Fibroblast of peridontal ligament (primary cell): ENCODE measurements at regions not wholly inside any gene's neighbourhood (a gene's known extent, or its start where the extent isn't known, plus 50 kb on each side); places are given as distances from the start of the nearest gene placed in this dataset.

Experiments
- DNase-seq: peaks from one replicate; pipeline ENCODE4 v3.0.0-alpha.2; 2010; ENCODE audit errors: extremely low read depth

DNA sequence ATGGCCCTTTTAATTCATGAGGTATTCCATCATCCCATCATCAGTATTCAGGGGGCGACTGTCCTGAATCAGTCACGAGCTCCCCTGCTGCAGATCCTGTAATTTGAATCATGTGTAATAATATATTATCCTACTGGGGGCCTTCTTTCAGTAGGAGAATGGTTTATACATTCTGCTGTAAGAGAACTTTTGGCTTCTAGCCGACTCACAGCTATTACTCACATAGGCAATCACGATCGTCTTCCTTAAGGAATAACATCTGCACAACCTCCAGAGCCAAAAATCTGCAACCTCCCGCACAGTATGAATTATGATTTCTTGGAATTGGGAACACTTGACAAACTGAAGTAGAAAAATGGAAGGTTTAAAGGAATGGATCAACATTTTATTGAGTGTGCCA lies 343.0 kb downstream of the USP25 start:
- DNase-seq, result peak; percentile 98

DNA sequence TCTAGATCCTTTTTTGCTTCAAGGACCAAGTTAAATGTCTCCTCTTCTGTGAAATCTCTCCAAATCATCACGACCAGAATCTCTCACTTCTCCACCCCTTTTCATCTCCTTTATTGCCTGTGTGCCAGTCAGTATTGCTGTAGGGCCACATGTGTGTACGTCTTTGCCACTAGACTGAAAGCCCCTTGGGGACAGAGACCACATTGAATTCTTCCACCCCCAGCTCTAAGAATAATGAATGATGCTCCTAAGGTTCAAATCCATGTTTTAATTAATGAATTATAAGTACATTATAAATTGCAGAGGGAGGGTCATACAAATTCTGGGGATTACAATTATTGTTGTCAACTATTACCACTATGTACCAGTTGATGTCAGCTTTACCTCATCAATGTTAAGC lies 343.8 kb downstream of the USP25 start:
- DNase-seq, result no peak

- no peak for DNase-seq
Observed at GRCh38 chr21:16074950-16075489, 345.2 kb downstream of the USP25 start.

- DNase-seq, result no peak
Observed at GRCh38 chr21:16075649-16076282, 346.0 kb downstream of the USP25 start.

GRCh38 chr21:16076465-16076864 lies 346.7 kb downstream of the USP25 start:
- DNase-seq, result no peak

GRCh38 chr21:16078382-16078781 lies 348.6 kb downstream of the USP25 start:
- DNase-seq, result no peak

- DNase-seq, result peak; percentile 23
Observed at GRCh38 chr21:16079830-16080229, 350.0 kb downstream of the USP25 start.

- DNase-seq, result no peak
Observed at GRCh38 chr21:16081304-16081703, 351.5 kb downstream of the USP25 start.

DNA sequence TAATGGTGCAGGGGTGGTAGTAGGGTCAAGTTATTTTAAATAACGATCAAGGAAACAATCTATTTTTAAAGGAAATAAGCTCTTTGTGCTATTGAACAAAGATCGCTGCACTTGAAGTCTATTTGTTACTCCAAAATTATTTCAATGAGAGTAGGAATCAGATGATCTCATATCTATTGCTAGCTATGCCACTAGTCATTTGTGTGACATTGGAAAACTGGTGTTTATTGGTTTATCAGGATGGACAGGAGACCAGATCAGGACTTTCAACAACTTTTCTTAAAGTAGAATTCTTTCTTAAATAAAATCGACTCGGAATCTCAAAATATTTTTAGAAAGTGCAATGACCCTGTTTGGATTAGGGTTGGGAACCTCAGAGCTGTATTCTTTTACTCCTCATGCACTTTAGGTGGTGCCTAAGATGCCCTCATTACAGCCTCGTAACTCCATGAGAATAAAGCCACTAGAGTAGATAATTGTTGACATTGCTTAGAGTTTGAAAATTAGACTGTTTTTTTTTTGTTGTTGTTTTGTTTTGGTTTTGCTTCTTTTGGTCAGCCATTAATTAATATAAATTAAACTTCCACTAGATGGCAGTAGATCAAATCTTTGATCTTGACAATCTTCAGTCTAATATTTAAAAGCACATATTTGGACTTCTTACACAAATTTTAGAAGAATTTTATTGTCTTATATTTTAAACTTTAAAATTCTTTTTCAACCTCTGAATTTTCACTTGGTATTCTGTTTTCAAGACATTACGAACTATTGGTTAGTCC lies 352.4 kb downstream of the USP25 start:
- peak; percentile 63 for DNase-seq

DNA sequence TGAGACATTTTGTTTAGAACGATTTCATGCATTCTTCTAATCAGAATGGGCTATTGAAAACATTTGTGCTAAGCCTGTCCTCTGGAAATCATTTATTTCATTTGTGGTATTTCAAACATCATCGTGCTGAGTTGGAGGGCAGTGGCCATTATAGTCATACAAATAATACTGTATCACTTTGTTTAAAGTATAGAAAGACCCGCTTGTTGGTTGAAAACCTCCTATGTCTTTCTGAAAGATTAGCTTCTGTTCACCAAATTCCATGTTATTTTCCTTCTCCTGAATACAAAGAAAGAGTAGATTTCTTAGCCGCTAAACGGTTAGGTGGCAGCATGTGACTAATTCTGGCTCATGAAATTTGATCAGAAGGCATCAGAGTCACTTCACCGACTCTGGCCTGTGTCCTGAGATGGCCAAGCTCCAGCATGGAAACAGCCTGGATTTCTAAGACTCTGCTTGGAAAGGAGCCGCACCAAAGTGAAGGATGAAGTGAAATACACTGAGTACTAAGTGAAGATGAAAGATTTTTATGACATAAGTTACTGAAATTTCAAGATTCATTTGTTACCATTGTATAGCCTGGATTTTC lies 355.1 kb downstream of the USP25 start:
- DNase-seq, result peak; percentile 57

- no peak for DNase-seq
Observed at GRCh38 chr21:16085421-16085820, 355.6 kb downstream of the USP25 start.

- DNase-seq, result no peak
Observed at GRCh38 chr21:16086121-16086520, 356.3 kb downstream of the USP25 start.

DNA sequence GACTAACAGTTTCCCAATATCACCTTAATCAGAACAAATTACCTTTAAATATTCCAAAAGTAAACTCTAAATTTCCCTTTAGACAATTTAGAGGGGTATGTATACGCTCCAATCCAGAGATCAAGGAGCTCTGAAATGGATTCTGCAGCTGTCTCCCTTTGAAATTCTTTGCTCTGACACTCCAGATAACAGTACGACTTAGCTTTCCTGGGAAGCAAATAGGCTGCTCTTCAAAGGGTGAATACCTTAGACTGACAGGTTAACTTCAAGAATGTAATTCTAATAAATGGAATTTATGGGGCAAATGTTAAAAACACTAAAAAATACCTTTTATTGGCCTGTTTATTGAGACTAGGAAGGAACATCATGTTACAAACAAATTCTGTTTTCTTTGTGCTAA lies 357.2 kb downstream of the USP25 start:
- no peak for DNase-seq

DNA sequence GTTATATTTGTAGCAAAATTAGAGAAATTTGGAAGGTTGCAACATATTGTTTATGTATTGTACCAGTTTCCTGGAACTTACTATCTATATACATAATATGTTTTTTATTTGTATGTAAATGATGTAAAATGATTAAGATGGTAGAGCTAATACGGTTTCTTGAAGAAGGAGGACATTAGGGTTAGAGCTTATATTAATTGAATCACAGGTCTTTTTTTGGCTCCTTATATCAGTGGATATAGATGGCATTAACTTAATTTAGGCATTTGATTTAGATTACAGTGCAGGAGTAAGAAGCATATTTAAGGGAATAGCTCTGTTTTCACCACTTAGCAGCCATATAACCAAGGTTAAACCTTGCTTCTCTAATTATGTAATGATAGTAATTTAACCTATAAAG lies 357.7 kb downstream of the USP25 start:
- DNase-seq, result no peak

DNA sequence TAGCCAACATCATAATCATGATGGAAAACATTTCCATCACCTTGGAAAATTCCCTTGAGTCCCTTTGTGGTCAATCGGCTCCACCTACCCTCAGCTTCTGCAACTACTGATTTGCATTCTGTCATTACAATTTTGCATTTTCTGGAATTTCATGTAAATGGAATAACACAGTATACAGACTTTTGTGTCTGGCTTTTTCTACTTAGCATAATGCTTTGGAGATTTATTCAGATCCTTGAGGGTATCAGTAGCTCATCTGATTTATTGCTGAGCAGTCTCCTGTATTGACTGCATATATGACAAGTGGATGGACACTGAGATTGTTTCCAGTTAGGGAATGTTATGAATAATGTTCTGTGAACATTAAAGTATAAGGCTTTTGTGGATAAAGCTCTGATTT lies 358.3 kb downstream of the USP25 start:
- no peak for DNase-seq

DNA sequence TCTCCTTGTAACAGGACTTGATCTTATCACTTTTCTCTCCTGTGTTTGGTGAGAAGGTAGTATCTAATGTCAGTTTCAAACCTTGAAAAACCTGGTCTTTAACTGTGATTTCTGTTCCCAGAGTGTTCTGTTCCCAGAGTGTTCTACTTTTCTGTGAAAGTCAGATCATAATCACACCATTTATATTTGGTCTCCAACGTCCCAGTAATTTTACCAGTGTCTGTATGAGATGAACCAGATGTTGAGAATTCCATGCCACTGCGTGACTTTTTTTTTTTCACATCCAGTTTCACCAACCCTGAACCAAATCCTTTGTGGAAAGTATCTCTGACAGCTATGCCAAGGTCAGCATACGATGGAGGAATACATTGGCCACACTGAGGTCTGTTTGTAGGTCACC lies 365.2 kb downstream of the USP25 start:
- no peak for DNase-seq

DNA sequence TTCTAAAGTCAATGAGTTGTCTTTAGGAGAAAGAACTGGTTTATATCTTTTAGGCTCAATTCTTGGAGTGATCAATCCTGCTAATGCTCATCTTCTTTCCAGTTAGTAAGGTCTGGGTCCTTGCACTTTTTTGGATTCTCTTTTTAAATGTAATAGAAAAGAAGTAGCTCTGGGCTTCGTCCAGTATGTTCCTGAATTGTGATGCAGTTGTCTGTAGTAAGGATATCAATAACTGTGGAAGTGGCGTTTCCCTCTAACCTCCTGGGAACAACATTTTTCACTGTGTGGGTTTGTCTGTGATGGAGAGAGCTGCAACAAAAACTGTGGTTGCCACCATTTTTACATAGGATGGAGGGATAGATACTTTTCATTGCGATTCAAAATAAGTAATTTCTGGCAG lies 367.2 kb downstream of the USP25 start:
- DNase-seq, result no peak

DNA sequence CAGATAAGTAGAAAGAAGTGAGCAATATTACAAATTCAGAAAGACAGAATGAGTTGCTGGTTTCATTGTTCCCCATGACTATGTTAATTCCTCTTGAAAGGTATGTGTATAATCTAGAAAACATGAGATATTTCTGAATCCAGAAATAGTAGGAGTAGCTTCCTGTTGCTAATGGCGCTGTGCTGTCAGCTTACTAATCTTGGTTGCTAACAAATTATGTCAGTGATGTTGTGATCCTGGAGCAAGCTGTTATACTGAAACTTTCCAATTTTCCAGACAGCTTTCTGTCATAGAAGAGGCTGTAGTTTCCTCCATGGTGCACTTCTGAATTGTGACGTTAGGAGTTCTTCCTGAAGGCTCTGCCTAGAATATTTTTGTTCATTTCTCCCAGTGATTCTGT lies 372.3 kb downstream of the USP25 start:
- no peak for DNase-seq

- no peak for DNase-seq
Observed at GRCh38 chr21:16108561-16109075, 378.8 kb downstream of the USP25 start.

DNA sequence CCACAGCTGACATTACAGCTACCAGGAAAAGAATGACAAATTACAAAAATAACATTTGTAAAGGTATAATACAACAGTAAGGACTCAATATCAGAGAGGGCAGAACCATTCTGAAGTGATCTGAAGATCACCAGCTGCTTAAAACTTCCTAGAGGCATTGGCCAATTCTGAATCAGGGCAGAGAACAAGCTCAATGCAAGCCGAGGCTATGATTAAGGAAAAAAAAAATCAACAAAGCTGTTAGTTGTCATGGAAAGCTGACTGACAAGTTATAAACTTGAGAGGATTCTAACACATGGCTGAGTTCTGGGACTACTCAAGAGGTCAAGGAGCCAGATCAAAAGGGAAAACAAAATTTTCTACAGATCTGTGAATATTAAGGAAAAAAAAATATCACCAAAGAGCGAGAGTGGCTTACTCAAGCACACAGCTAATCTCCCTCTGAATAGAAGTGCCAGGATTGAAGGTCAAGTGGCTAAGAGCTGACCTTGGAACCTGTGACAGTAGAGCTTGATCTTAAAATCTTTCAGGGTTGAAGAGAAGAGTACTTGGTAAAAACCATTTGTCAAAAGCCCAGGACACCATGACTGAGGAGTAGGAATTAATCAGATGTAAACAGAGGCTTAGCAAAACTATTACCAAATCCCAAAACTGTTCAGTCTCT lies 383.4 kb downstream of the USP25 start:
- peak; percentile 10 for DNase-seq

DNA sequence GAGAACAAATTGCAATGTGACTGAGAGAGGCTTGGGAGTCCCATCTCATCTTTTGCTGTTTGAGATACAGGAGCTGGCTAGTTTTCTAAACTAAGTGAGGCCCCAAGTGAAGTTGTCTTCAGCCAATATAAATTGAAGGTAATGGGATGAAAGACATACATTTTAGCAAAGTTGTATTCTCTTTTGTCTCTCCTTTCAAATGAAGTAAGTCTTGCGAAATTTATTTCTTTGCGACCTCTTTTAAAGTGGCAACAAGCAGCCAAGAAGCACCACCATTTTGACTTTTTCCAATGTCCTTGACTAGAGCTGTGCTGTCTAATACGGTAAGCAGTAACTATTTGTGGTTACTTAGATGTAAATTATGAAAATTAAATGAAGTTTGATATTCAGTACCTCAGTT lies 385.7 kb downstream of the USP25 start:
- no peak for DNase-seq

DNA sequence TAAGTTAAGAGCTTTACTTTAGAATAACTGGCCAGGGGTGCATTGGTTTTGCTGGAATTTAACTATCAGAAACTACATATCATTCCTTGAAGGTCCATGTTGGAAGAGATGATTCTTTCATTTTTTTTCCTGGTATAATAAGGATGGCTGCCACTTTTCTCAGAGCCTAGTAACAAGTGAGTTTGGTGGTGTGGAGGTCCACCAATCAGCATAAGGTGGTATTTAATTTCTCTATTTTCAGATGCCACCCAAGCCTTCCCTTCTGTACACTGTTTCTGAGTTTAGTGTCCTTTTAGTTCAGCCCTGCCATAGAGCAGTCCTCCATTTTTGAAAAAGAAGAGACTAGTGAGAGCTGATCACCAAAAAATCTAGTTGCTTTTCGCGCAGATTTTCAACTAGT lies 386.3 kb downstream of the USP25 start:
- DNase-seq, result no peak
